ENCODE measurements at regions not wholly inside any gene's neighbourhood (a gene's known extent, or its start where the extent isn't known, plus 50 kb on each side); places are given as distances from the start of the nearest gene placed in this dataset.

GRCh38 chr21:41558842-41559241 lies 50.9 kb upstream of the TMPRSS2 start:
- intact Hi-C loops (cut with DNase I; ENCODE audit: low total_unique reads): no loop called here
- TF ChIP-seq POLR2A (IDR thresholded peaks at IDR 0.05) (no peak), CTCF (IDR thresholded peaks at IDR 0.05) (no peak)
- Histone ChIP-seq H3K27me3 (no peaks in the 10 kb centered on the region), H3K36me3 (no peaks in the 10 kb centered on the region), H3K9me3 (no peaks in the 10 kb centered on the region), H3K27ac (no peak overlapping the region), H3K4me1 (no peaks in the 10 kb centered on the region), H3K4me3 (no peak overlapping the region)
- DNase-seq: no peak

- Histone ChIP-seq H3K27ac (no peak overlapping the region), H3K9me3 (no peaks in the 10 kb centered on the region), H3K4me1 (no peaks in the 10 kb centered on the region), H3K4me3 (no peak overlapping the region), H3K27me3 (no peaks in the 10 kb centered on the region), H3K36me3 (no peaks in the 10 kb centered on the region)
- TF ChIP-seq POLR2A (IDR thresholded peaks at IDR 0.05) (no peak), CTCF (IDR thresholded peaks at IDR 0.05) (no peak)
- intact Hi-C loops (cut with DNase I; ENCODE audit: low total_unique reads): no loop called here
- DNase-seq: no peak
Observed at GRCh38 chr21:41557884-41558283, 49.9 kb upstream of the TMPRSS2 start.

Data from uterus (tissue), 3 donors.